Left forelimb (tissue), 1 donor: ENCODE measurements at regions not wholly inside any gene's neighbourhood (a gene's known extent, or its start where the extent isn't known, plus 50 kb on each side); places are given as distances from the start of the nearest gene placed in this dataset.
"Not testable (repeated sequence)": the region's sequence is repeated elsewhere in the genome, so short reads cannot be mapped to it uniquely, and the experiment has no call there.

Source experiments
- DNase-seq: peaks from one replicate; pipeline ENCODE4 v3.0.0-alpha.2; 2018; ENCODE audit warnings: low spot score

GRCh38 chr13:79870766-79871165 is 389.8 kb downstream of the NDFIP2 start:
- no peak for DNase-seq

DNA sequence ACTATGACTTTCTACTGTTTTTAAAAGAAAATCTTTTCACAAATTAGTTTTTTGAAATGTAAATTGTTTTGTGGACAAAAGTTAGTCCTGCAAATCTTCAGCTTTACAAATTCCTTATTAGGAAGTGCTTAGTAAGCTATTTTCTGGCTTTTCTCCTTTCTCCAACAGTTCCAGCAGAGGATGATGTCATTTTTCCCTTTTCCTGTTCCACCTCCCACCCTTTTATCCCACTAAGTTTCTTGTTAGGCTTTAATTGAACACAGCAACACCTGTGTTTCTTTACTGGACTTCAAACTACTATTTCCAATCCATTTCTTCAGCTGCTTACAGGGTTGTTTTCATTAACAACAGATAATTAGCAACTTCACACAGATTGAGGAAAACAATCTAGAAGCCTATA is 389.2 kb downstream of the NDFIP2 start:
- DNase-seq, result no peak

DNA sequence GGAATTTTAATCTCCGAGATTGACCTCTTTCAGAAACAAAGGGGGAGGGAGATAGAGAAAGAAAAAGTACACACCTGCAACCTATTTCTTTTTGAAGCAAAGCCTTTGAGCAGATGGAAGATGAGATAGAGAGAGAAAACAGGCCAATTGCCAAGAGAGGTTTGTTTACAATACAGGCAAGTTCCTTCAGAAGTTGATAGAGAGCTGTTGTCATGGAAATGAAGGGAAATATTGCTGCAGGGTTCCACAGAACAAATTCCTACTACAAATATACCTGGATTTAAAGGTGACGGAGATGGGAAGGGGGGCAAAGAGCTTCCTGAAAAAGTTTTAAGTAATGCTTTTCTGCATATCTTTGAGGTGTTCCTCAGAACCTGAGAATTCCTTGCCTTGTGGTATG is 388.4 kb downstream of the NDFIP2 start:
- DNase-seq, result no peak

DNA sequence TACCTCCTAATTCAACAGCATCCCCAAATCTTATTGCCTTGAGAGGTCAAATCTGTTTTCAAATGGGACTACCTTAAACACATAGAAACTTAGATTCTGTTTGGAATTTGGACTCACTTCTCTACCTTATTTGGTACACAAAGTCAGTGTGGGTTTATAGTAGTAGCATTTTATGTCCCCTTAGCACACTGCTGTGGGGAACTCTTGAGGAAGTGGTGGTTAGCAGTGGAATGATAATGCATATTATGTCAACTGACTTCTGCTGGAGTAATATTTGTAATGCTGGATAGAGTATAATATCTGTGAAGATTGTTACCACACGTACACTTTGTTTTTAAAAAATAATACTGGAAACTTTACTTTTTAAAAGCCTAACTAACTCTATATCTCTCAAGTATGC is 386.3 kb downstream of the NDFIP2 start:
- DNase-seq, result no peak

DNA sequence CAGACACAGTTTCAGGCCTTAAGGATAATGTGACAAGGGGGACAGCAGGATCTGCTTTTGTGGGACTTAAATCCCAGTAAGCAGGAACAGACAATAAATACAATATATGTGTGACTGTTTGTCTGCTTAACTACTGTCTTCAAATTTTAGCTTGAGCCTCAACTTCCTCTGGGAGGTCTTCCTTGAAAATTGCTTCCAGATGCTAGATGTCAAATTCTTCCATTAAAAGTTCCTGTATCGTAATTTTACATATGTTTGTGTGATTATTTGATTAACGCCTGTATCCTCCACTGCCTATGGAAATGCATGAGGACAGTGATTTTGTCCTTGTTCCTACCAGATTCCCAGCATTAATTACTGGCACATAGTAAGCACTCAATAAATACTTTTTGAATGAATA is 385.5 kb downstream of the NDFIP2 start:
- no peak for DNase-seq

GRCh38 chr13:79862515-79862914 is 381.6 kb downstream of the NDFIP2 start:
- DNase-seq, result no peak

GRCh38 chr13:79861731-79862130 is 380.8 kb downstream of the NDFIP2 start:
- DNase-seq, result no peak

DNA sequence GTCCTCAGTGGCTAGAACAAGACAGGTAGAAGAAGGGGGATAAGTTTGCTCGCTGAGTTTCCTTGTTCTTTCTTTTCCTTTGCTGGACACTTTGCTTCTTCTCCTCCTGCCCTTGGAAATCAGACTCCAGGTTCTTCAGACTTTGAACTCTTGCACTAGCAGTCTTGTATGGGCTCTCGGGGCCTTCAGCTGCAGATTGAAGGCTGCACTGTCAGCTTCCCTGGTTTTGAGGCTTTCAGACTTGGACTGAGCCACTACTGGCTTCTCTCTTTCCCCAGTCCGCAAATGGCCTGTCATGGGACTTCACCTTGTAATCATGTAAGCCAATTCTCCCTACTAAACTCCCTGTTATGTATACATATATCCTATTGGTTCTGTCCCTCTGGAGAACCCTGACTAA is 379.8 kb downstream of the NDFIP2 start:
- DNase-seq, result no peak

DNA sequence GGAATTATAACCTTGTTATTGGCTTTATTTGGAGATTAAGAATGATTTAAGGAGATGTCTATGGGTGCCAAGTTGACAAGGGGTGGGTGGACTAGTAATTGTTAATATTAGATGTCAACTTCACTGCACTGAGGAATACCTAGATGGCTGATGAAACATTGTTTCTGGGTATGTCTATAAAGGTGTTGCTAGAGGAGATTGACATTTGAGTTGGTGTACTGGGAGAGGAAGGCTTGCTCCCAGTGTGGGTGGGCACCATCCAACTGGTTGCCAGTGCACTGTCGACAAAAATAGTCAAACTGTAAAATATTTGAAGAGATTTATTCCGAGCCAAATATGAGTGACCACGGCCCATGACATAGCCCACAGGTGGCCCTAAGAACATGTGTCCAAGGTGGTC is 378.8 kb downstream of the NDFIP2 start:
- no peak for DNase-seq

- DNase-seq, result no peak
Observed at GRCh38 chr13:79853251-79853650, 372.3 kb downstream of the NDFIP2 start.

GRCh38 chr13:79851318-79851717 is 370.4 kb downstream of the NDFIP2 start:
- DNase-seq, result no peak

DNA sequence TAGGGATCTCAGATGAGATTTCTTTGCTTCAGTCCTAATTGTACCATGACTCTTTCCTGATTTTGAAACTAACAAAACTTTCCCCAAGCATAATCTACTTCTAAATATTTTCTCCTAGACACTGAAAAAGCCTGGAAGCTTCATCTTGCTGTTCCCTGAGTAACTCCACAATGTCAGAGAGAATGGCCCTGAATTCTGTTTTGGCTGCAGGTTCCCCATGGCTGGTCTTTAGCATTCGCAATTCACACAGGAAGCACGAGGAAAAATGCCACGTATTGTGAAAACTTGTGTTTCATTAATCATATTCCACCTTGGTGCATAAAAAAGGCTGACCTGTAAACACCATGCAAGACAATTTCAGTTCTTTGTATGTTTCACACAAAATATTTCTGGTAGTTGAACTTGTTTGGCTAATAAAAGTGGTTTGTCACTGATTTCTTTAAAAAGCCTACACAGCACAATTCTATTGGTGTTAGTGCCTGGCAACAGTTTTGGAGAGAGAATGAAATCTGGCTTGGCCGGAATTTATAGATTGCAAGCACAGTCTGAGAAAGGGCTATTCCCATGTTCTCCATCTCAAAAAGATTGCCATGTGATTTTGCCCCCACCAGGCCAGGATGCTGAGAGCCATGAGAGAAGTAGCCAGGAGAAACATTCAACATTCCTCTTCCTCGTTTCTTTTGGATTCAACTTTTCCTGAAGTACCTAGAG is 367.1 kb downstream of the NDFIP2 start:
- no peak for DNase-seq

GRCh38 chr13:79846386-79846785 is 365.4 kb downstream of the NDFIP2 start:
- DNase-seq, result no peak

DNA sequence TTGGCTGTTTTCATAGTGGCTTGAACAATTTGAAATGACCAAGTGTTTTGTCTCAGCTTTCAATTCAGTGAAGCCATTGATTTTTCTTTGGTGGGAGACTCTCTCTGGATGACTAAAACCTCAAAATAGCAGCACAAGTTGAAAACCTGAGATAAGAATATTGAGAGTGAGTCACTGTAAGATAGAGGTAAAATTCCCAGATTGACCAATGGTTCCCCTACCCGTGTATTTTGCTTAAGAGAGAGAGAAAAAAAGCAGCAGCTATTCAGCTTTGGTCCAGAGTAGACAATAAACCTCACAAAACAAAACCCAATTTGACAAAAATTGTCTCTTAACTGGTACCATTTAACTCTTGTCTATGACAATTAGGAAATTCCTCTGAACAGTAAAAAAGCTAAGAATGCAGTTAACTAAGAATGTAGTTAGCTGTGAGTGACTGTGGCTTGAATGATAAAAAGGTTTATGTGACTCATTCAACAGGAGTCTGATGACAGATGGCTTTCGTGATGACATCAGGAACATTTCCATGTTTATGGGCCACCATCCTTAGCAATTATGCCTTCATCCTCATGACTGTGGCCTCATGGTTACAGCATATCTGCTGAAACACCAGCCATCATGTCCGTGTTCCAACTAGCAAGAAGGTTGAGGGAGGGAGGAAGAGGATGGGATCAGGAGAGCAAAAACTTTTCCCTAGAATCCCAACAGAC is 356.9 kb downstream of the NDFIP2 start:
- no peak for DNase-seq

GRCh38 chr13:79836121-79836520 is 355.2 kb downstream of the NDFIP2 start:
- DNase-seq, result not testable (repeated sequence)

- DNase-seq, result no peak
Observed at GRCh38 chr13:79834876-79835275, 353.9 kb downstream of the NDFIP2 start.

- no peak for DNase-seq
Observed at GRCh38 chr13:79833991-79834390, 353.0 kb downstream of the NDFIP2 start.

- DNase-seq, result no peak
Observed at GRCh38 chr13:79831556-79831955, 350.6 kb downstream of the NDFIP2 start.

GRCh38 chr13:79830945-79831344 is 350.0 kb downstream of the NDFIP2 start:
- no peak for DNase-seq

GRCh38 chr13:79830426-79830825 is 349.5 kb downstream of the NDFIP2 start:
- DNase-seq, result no peak

DNA sequence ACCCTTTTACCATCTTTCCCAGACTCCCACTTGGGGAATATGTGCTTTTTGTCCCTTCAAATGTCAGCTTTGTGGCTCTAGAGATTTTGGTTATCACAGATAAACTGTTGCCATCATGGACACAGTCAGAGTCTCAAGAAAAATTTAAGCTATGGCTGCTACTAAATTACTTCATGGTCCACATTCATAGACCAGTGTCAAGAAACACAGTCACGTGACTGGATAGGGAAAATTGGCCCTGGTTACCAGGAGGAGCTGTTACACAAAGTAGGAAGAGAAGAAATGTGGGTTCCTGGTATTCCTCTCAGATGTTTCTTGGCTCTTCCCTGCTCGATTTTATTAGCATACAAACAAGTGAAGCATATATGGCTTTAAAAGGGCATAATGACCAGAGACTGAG is 348.9 kb downstream of the NDFIP2 start:
- no peak for DNase-seq

GRCh38 chr13:79825959-79826358 is 345.0 kb downstream of the NDFIP2 start:
- no peak for DNase-seq

GRCh38 chr13:79815041-79815440 is 334.1 kb downstream of the NDFIP2 start:
- DNase-seq, result no peak
